HG03060 (cell line): ENCODE measurements at regions not wholly inside any gene's neighbourhood (a gene's known extent, or its start where the extent isn't known, plus 50 kb on each side); places are given as distances from the start of the nearest gene placed in this dataset.
"Not testable (repeated sequence)": the region's sequence is repeated elsewhere in the genome, so short reads cannot be mapped to it uniquely, and the experiment has no call there.

Experiments used
- ATAC-seq: cut with Tn5 transposase; IDR thresholded peaks from one replicate; pipeline ENCODE4 v1.9.1; 2021; ENCODE audit warnings: low read depth, moderate number of reproducible peaks; ENCODE audit not compliant: unreplicated experiment

- no peak for ATAC-seq
Measured at GRCh38 chrX:129091097-129091496, 432.2 kb downstream of the SMARCA1 start.

- no peak for ATAC-seq
Measured at GRCh38 chrX:129086802-129087201, 436.5 kb downstream of the SMARCA1 start.

- not testable (repeated sequence) for ATAC-seq
Measured at GRCh38 chrX:129084291-129084690, 439.0 kb downstream of the SMARCA1 start.

- ATAC-seq, result no peak
Measured at GRCh38 chrX:129077424-129078170, 445.7 kb downstream of the SMARCA1 start.

GRCh38 chrX:129071390-129071789, 451.9 kb downstream of the SMARCA1 start:
- ATAC-seq, result no peak

GRCh38 chrX:129065895-129066294, 457.4 kb downstream of the SMARCA1 start:
- no peak for ATAC-seq

DNA sequence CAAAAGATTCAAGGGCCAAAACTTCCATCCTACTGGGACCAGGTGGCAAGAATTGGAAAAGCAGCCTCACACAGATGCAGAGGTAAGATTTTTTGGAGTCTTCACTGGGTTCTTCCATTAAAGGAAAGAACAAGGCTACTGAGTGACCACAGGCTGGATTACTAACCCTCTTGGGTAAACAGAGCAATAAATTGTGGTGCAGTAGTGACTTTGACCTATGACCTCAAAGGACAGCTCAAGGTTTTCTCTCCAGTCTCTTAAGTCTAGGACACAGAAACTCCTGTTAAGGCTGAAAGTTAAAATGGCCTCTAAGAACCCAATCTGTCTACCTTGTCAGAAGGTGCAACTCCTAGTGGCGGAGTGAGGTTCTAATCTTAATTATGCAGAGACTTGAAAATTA, 464.9 kb downstream of the SMARCA1 start:
- ATAC-seq, result no peak

DNA sequence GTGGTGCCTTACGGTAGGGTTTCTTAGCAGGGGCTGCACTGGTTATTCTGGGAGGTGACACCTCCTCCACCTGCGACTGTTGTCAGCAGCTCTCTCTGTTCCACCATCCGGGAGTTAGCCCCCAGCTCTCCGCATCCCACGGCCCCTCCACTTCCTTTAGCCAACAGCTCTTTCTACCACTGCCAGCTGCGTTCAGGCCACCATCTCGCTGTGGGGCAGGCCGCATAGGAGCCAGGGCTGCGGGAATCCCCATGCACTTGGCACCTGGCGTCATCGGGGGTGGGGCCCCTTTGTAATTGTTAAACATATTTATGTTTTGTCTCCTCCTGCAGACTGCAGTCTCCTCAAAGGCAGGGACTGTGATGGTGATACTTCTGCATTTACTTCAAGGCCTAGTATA, 480.2 kb downstream of the SMARCA1 start:
- ATAC-seq, result no peak

DNA sequence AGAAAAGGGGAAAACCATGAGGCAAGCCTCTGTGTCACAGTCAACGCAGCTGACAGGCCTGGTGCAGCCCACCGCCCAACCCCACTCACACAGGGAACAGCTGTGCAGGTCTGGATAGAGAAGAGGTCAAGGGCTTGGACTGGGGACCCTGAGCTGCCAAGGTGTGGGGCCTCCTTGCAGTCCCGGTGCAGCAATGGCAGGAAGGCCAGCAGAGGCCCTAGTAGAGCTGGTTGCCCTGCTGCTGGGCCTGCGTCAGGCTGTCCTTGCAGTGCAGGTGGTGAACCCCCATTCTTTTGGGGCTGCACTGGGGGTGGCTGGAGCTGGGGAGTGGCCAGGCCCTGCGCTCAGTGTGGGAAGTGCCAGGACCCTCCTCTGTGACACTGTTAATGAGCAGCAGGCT, 482.0 kb downstream of the SMARCA1 start:
- ATAC-seq, result no peak

DNA sequence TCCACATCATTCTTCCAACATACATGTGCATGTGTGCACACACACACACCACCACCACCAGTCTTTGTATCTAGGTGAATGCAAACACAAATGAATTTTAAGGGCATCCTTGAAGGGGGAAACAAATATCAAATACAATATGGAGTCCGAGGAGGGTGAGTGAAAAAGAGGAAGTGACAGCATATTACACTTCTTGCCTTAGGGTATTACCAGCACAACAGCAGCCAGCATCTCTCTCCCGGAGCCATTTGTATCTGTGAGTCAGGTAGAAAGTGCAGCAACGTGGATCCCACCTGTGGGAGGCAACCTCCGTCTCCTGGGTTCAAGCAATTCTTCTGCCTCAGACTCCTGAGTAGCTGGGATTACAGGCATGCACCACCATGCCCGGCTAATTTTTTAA, 483.2 kb downstream of the SMARCA1 start:
- ATAC-seq, result no peak

DNA sequence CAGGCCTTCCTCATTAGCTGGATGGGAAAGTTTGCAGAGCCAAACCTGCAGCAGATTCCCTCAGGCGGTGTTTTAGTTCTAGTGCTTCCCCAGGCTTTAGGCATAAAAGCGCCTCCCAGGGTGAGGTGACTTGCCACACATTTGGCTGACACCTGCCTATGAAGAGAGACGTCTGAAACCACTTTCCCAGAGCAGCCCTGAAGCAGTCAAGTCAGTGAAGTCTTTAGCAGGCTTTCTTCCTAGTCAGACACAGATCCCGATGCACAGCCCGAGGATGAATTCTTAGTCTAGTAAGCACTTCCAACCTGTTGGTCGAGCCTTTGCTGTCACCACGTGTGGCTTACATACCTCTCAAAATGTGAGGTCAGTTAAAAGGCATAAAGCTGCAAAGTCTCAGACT, 484.1 kb downstream of the SMARCA1 start:
- ATAC-seq, result no peak

DNA sequence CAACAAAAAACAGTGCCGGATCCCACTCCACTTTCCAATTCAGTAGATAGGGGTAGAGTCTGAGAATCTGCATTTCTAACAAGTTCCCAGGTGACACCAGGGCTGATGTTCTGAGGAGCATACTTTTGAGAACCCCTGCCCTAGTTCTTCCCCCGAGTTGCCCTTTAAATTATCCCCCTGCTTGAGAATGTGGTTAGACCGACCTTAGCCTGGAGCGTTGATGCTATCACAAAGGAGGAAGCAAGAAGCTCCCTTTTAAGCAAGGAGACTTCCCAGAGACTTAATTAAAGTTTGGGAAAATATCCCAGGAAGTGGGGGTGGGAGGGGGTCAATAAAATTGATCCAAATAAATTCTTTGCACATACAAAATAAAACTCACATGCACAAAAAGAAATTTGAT, 485.9 kb downstream of the SMARCA1 start:
- ATAC-seq, result no peak

DNA sequence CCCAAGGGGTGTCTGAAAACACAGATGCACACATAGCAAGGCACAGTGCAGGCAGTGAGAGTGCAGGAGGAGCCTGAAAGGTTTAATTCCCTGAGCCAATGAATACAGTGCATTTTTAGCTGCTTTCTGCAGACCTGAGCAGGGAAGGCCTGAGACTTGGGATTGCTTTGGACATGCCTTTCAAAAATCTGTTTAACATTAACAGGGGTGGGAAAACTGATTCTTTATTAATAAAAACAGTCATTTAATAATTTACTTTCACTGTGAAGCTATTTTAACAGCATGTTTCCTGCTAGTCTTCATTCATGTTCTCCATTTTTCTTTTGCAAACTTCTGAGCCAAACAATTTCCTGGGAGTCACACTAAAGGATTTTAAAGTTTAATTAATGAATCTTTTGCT, 488.1 kb downstream of the SMARCA1 start:
- no peak for ATAC-seq

GRCh38 chrX:129034196-129034595, 489.1 kb downstream of the SMARCA1 start:
- ATAC-seq, result no peak

DNA sequence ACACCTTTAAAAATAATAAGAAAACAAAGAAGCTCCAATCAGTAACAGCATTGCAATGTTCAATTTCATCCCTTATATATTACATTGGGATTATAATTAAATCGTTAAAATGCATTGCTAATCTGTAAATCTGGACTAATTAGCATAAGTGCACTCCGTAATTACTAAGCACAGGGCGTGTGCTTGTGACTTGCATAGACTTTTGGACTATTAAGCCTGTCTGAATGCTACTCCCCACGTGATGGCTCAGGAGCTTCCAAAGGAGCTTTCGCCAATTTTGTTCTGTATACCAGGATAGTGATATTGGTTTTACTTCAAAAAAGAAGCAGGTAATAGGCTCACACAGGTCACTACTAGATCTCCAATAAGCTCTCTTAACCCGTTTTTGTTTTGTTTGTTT, 497.1 kb downstream of the SMARCA1 start:
- no peak for ATAC-seq

DNA sequence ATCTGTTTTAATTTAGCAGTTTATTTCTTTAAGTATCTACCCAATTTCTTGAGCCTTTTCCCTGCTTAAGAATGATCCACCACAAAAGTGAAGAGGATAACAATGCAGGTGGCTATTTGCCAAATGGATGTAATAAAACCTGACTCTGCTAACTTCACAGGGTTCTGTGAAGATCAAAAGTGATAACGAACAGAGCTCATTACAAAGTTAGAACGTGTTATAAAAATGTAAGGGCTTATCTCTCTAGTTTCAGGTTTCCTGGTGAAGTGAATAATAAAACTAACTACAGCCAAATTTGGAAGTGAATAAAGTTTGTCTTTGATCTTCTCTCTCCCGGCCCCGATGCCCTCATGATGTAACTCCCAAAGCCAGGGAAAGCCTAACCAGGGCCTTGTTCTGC, 497.9 kb downstream of the SMARCA1 start:
- ATAC-seq, result no peak

GRCh38 chrX:129019412-129019811, 503.9 kb downstream of the SMARCA1 start:
- ATAC-seq, result no peak

- ATAC-seq, result no peak
Measured at GRCh38 chrX:129015381-129015780, 507.9 kb downstream of the SMARCA1 start.

GRCh38 chrX:129013574-129013973, 509.7 kb downstream of the SMARCA1 start:
- no peak for ATAC-seq

- no peak for ATAC-seq
Measured at GRCh38 chrX:129007631-129008030, 515.7 kb downstream of the SMARCA1 start.

GRCh38 chrX:129006491-129006890, 516.8 kb downstream of the SMARCA1 start:
- ATAC-seq, result no peak

- ATAC-seq, result no peak
Measured at GRCh38 chrX:129000797-129001196, 522.5 kb downstream of the SMARCA1 start.

- no peak for ATAC-seq
Measured at GRCh38 chrX:129000018-129000417, 523.3 kb downstream of the SMARCA1 start.
